ENCODE measurements at regions not wholly inside any gene's neighbourhood (a gene's known extent, or its start where the extent isn't known, plus 50 kb on each side); places are given as distances from the start of the nearest gene placed in this dataset.

- TF ChIP-seq GATA2 (IDR thresholded peaks at IDR 0.05; ENCODE audit: low read depth, low read length) (no peak), GATA3 (IDR thresholded peaks at IDR 0.05; ENCODE audit: low read depth, low read length) (no peak)
Observed at GRCh38 chr16:9465161-9465560, 373.7 kb downstream of the HAPSTR1 start.

Data from SH-SY5Y (cell line).